SH-SY5Y (cell line): ENCODE measurements at regions not wholly inside any gene's neighbourhood (a gene's known extent, or its start where the extent isn't known, plus 50 kb on each side); places are given as distances from the start of the nearest gene placed in this dataset.

Source experiments
- GATA2 ChIP-seq: IDR thresholded peaks from 2 replicates; pipeline ENCODE4 v1.6.1; 2011; ENCODE audit warnings: mild to moderate bottlenecking, low read depth, low read length
- GATA3 ChIP-seq: IDR thresholded peaks from 2 replicates; pipeline ENCODE4 v1.6.1; 2011; ENCODE audit warnings: low read depth, mild to moderate bottlenecking, low read length, moderate library complexity

GRCh38 chr16:8388684-8389083, 201.6 kb downstream of the TMEM114 start:
- TF ChIP-seq GATA2 = no peak
- no peak for TF ChIP-seq GATA3
